HEK293 (cell line): ENCODE measurements at regions not wholly inside any gene's neighbourhood (a gene's known extent, or its start where the extent isn't known, plus 50 kb on each side); places are given as distances from the start of the nearest gene placed in this dataset.

Experiments used
- CTCF ChIA-PET: fragments of 350-600 bp; formaldehyde crosslinking; extraction: SDS; loops from one replicate; lab custom pipeline; 2021; ENCODE audit warnings: antibody characterized with exemption; lab: Yijun Ruan, JAX
- POLR2A ChIA-PET: fragments of 300-600 bp; formaldehyde crosslinking; extraction: SDS; loops from one replicate; lab custom pipeline; 2020; ENCODE audit warnings: antibody characterized with exemption, inconsistent platforms; lab: Yijun Ruan, JAX
- H3K27ac ChIP-seq: fragments of 200-500 bp; sonication (Bioruptor generic); 2 replicates; pipeline ENCODE4 v1.5.1; 2014; ENCODE audit warnings: low read depth, low read length, control low read depth, inconsistent platforms; ENCODE audit errors: extremely low read depth
- H3K36me3 ChIP-seq, 2 experiments: fragments of 200-500 bp in 1 of 2; sonication (Bioruptor generic) in 1 of 2; 1 replicate in 1 of 2; 2 replicates in 1 of 2; pipeline ENCODE4 v1.5.1; 2014 to 2017; ENCODE audit warnings: inconsistent platforms in 2 of 2, low read length in 2 of 2; ENCODE audit not compliant: control insufficient read depth in 2 of 2, insufficient read depth in 1 of 2
- H3K4me1 ChIP-seq: fragments of 200-500 bp; sonication (Bioruptor generic); 2 replicates; pipeline ENCODE4 v1.5.1; 2014; ENCODE audit warnings: mild to moderate bottlenecking, low read length, inconsistent platforms; ENCODE audit not compliant: control insufficient read depth, insufficient read depth
- H3K4me3 ChIP-seq: 2 replicates; pipeline ENCODE4 v1.5.1; 2011; ENCODE audit warnings: low read depth, mild to moderate bottlenecking, control low read depth, low read length, moderate library complexity
- H3K9me3 ChIP-seq: fragments of 200-500 bp; sonication (Bioruptor generic); 2 replicates; pipeline ENCODE4 v1.5.1; 2014; ENCODE audit warnings: low read depth, low read length, inconsistent platforms; ENCODE audit not compliant: control insufficient read depth, insufficient read depth
- KLF10 ChIP-seq: fragments of 450-650 bp; IDR thresholded peaks from 2 replicates; pipeline ENCODE4 v1.5.1; 2018; ENCODE audit warnings: missing biosample characterization, mild to moderate bottlenecking, missing genetic modification characterization
- KLF16 ChIP-seq: fragments of 450-650 bp; formaldehyde crosslinking; IDR thresholded peaks from 2 replicates; pipeline ENCODE4 v1.5.1; 2017; ENCODE audit warnings: missing biosample characterization, missing genetic modification characterization
- KLF17 ChIP-seq: fragments of 450-650 bp; formaldehyde crosslinking; IDR thresholded peaks from 2 replicates; pipeline ENCODE4 v1.5.1; 2016; ENCODE audit warnings: missing biosample characterization, missing genetic modification characterization
- MYNN ChIP-seq: fragments of 450-650 bp; formaldehyde crosslinking; IDR thresholded peaks from 2 replicates; pipeline ENCODE4 v1.5.1; 2016; ENCODE audit warnings: missing biosample characterization, missing genetic modification characterization, borderline replicate concordance
- PRDM10 ChIP-seq: fragments of 450-650 bp; formaldehyde crosslinking; IDR thresholded peaks from 2 replicates; pipeline ENCODE4 v1.5.1; 2016; ENCODE audit warnings: missing biosample characterization, missing genetic modification characterization
- RBAK ChIP-seq: fragments of 450-650 bp; formaldehyde crosslinking; IDR thresholded peaks from 2 replicates; pipeline ENCODE4 v1.5.1; 2016; ENCODE audit warnings: missing biosample characterization, missing genetic modification characterization
- SCRT2 ChIP-seq: fragments of 450-650 bp; formaldehyde crosslinking; IDR thresholded peaks from 2 replicates; pipeline ENCODE4 v1.5.1; 2016; ENCODE audit warnings: missing biosample characterization, missing genetic modification characterization
- TRIM28 ChIP-seq: IDR thresholded peaks from 2 replicates; pipeline ENCODE4 v1.6.1; 2011; ENCODE audit warnings: low read length, control low read depth, borderline replicate concordance
- ZEB2 ChIP-seq: fragments of 450-650 bp; formaldehyde crosslinking; IDR thresholded peaks from 2 replicates; pipeline ENCODE4 v1.5.1; 2016; ENCODE audit warnings: missing biosample characterization, missing genetic modification characterization
- ZNF132 ChIP-seq: fragments of 450-650 bp; formaldehyde crosslinking; IDR thresholded peaks from 2 replicates; pipeline ENCODE4 v1.5.1; 2017; ENCODE audit warnings: missing biosample characterization, missing genetic modification characterization, borderline replicate concordance
- ZNF140 ChIP-seq: fragments of 450-650 bp; formaldehyde crosslinking; IDR thresholded peaks from 2 replicates; pipeline ENCODE4 v1.5.1; 2016; ENCODE audit warnings: missing biosample characterization, missing genetic modification characterization
- ZNF214 ChIP-seq: fragments of 450-650 bp; formaldehyde crosslinking; IDR thresholded peaks from 2 replicates; pipeline ENCODE4 v1.5.1; 2017; ENCODE audit warnings: missing biosample characterization, mild to moderate bottlenecking, missing genetic modification characterization, borderline replicate concordance
- ZNF335 ChIP-seq: fragments of 450-650 bp; formaldehyde crosslinking; conservative IDR thresholded peaks from 2 replicates; pipeline ENCODE4 v1.5.1; 2016; ENCODE audit warnings: missing biosample characterization, missing genetic modification characterization
- ZNF354C ChIP-seq: fragments of 450-650 bp; formaldehyde crosslinking; IDR thresholded peaks from 2 replicates; pipeline ENCODE4 v1.5.1; 2016; ENCODE audit warnings: missing biosample characterization, missing genetic modification characterization, low read depth, borderline replicate concordance
- ZNF571 ChIP-seq: fragments of 450-650 bp; formaldehyde crosslinking; IDR thresholded peaks from 2 replicates; pipeline ENCODE4 v1.5.0; 2017; ENCODE audit warnings: missing biosample characterization, missing genetic modification characterization
- ZNF692 ChIP-seq: fragments of 450-650 bp; formaldehyde crosslinking; IDR thresholded peaks from 2 replicates; pipeline ENCODE4 v1.5.1; 2016; ENCODE audit warnings: missing biosample characterization, missing genetic modification characterization
- ZNF707 ChIP-seq: fragments of 450-650 bp; formaldehyde crosslinking; IDR thresholded peaks from 2 replicates; pipeline ENCODE4 v1.5.1; 2016; ENCODE audit warnings: missing biosample characterization, missing genetic modification characterization
- ZSCAN4 ChIP-seq: fragments of 450-650 bp; formaldehyde crosslinking; IDR thresholded peaks from 2 replicates; pipeline ENCODE4 v1.5.1; 2017; ENCODE audit warnings: missing biosample characterization, missing genetic modification characterization
- TF ChIP-seq, protein P1 (sequence below): fragments of 450-650 bp; formaldehyde crosslinking; IDR thresholded peaks from 2 replicates; pipeline ENCODE4 v1.5.1; 2016; ENCODE audit warnings: missing biosample characterization, missing genetic modification characterization

- TF ChIP-seq KLF16, result no peak
- no peak for TF ChIP-seq KLF10 (tag by site-specific recombination)
- TF ChIP-seq, protein P1, sequence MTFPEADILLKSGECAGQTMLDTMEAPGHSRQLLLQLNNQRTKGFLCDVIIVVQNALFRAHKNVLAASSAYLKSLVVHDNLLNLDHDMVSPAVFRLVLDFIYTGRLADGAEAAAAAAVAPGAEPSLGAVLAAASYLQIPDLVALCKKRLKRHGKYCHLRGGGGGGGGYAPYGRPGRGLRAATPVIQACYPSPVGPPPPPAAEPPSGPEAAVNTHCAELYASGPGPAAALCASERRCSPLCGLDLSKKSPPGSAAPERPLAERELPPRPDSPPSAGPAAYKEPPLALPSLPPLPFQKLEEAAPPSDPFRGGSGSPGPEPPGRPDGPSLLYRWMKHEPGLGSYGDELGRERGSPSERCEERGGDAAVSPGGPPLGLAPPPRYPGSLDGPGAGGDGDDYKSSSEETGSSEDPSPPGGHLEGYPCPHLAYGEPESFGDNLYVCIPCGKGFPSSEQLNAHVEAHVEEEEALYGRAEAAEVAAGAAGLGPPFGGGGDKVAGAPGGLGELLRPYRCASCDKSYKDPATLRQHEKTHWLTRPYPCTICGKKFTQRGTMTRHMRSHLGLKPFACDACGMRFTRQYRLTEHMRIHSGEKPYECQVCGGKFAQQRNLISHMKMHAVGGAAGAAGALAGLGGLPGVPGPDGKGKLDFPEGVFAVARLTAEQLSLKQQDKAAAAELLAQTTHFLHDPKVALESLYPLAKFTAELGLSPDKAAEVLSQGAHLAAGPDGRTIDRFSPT (tag by site-specific recombination), result no peak
- TF ChIP-seq ZNF140 (tag by site-specific recombination), result no peak
- TF ChIP-seq ZNF354C (tag by site-specific recombination), result no peak
- no peak for TF ChIP-seq ZNF707 (tag by site-specific recombination)
- TF ChIP-seq SCRT2 (tag by site-specific recombination), result no peak
- no peak for TF ChIP-seq RBAK (tag by site-specific recombination)
- TF ChIP-seq MYNN (tag by site-specific recombination), result no peak
Measured at GRCh38 chr9:135183528-135184180, 96.2 kb downstream of the OLFM1 start (continued).

GRCh38 chr9:135184181-135185053 lies 96.9 kb downstream of the OLFM1 start:
- ChIA-PET POLR2A (no interaction called here), CTCF (interaction anchor here (0.6 to 0.7 kb wide), 2 partner anchors 595 to 789 kb away, joined by 3 to 5 read pairs; no protein-coding TSS in a partner anchor)
- H3K27ac ChIP-seq, result no peak overlapping the region
- no peaks in the 10 kb centered on the region for H3K9me3 ChIP-seq
- no peak overlapping the region for H3K4me3 ChIP-seq
- H3K4me1 ChIP-seq, result no peaks in the 10 kb centered on the region
- no peaks in the 10 kb centered on the region for H3K36me3 ChIP-seq
- TF ChIP-seq PRDM10 (peak; percentile 45), ZSCAN4 (tag by site-specific recombination) (no peak)
- TF ChIP-seq, all 188 proteins: peak for 1

DNA sequence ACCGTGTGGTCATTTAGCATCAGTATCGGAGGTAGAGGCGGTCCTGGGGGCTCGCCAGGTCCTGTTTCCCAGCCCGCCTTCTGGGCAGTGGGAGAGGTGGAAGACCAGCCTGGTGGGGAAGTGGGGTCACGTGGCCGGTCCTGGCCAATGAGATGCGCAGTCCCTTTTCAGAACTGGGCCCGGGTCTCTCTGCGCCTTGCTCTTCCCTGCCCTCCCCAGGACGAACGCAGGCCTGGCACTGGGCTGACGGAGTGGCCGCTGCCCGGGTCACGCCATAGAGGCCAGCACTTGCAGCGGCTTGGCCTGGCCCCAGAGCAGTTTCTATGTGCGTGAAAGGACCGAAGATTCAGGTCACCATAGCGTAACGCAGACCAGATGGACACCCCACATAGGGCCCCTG lies 97.6 kb downstream of the OLFM1 start:
- ChIA-PET CTCF (no interaction called here), POLR2A (no interaction called here)
- Histone ChIP-seq H3K4me3 (no peak overlapping the region), H3K36me3 (no peaks in the 10 kb centered on the region), H3K9me3 (no peaks in the 10 kb centered on the region), H3K27ac (no peak overlapping the region), H3K4me1 (no peaks in the 10 kb centered on the region)
- TF ChIP-seq ZNF132 (tag by site-specific recombination), result no peak
- no peak for TF ChIP-seq TRIM28
- no peak for TF ChIP-seq MYNN (tag by site-specific recombination)
- TF ChIP-seq ZNF571 (tag by site-specific recombination), result no peak
- no peak for TF ChIP-seq ZNF214 (tag by site-specific recombination)
- no peak for TF ChIP-seq ZNF335
- no peak for TF ChIP-seq ZEB2 (tag by site-specific recombination)
- TF ChIP-seq ZNF692, result no peak
- no peak for TF ChIP-seq KLF17 (tag by site-specific recombination)
